Upper lobe of left lung (tissue), 4 donors: ENCODE measurements at regions not wholly inside any gene's neighbourhood (a gene's known extent, or its start where the extent isn't known, plus 50 kb on each side); places are given as distances from the start of the nearest gene placed in this dataset.

ENCODE experiments used
- EP300 ChIP-seq, 4 donors: sonication (generic); formaldehyde crosslinking; IDR thresholded peaks; one replicate each; pipeline ENCODE4 v1.5.1; 2017; ENCODE audit warnings: antibody characterized with exemption in 4 of 4, control low read depth in 2 of 4
- POLR2A ChIP-seq, 4 donors: fragments of 450-650 bp; IDR thresholded peaks; one replicate each; pipeline ENCODE4 v1.5.1; 2016 to 2017; ENCODE audit warnings: antibody characterized with exemption in 4 of 4, mild to moderate bottlenecking in 2 of 4
- POLR2AphosphoS5 ChIP-seq, 2 donors: sonication (generic); formaldehyde crosslinking; IDR thresholded peaks; one replicate each; pipeline ENCODE4 v1.5.1; 2017; ENCODE audit warnings: antibody characterized with exemption in 2 of 2
- TF ChIP-seq, protein P1 (sequence below), 6 experiments: fragments of 450-650 bp in 4 of 6; fragments of 200-600 bp in 2 of 6; sonication (generic) in 2 of 6; IDR thresholded peaks; one replicate each; pipeline ENCODE4 v1.5.1; 2016 to 2019; ENCODE audit warnings: antibody characterized with exemption in 6 of 6

DNA sequence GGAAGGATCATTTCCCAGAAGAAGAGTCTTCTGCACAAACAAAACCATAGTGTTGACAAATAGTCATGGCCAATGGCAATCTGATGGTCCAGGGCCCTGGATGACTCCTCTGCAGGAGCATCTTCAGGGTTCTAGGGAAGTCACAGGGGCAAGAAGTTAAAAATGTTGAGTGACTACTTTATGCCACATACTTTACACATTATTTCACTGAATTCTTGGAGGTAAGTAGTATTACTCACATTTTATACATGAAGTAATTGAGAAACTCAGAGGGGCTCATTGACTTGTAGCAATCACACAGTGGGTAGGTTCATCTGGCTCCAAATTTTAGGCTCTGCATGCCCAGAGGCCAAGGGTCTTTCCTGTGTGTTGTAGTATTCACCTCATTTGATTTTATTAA is 430.2 kb upstream of the MCTP2 start:
- TF ChIP-seq POLR2AphosphoS5 (IDR thresholded peaks at IDR 0.05) (no peak), POLR2A (IDR thresholded peaks at IDR 0.05) (no peak), EP300 (IDR thresholded peaks at IDR 0.05) (no peak)
- TF ChIP-seq, protein P1, sequence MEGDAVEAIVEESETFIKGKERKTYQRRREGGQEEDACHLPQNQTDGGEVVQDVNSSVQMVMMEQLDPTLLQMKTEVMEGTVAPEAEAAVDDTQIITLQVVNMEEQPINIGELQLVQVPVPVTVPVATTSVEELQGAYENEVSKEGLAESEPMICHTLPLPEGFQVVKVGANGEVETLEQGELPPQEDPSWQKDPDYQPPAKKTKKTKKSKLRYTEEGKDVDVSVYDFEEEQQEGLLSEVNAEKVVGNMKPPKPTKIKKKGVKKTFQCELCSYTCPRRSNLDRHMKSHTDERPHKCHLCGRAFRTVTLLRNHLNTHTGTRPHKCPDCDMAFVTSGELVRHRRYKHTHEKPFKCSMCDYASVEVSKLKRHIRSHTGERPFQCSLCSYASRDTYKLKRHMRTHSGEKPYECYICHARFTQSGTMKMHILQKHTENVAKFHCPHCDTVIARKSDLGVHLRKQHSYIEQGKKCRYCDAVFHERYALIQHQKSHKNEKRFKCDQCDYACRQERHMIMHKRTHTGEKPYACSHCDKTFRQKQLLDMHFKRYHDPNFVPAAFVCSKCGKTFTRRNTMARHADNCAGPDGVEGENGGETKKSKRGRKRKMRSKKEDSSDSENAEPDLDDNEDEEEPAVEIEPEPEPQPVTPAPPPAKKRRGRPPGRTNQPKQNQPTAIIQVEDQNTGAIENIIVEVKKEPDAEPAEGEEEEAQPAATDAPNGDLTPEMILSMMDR (IDR thresholded peaks at IDR 0.05): no peak
